Islet precursor cell (in vitro differentiated cells): ENCODE measurements at regions not wholly inside any gene's neighbourhood (a gene's known extent, or its start where the extent isn't known, plus 50 kb on each side); places are given as distances from the start of the nearest gene placed in this dataset.

Experiments used
- DNase-seq: peaks from one replicate; pipeline ENCODE4 v3.0.0-alpha.2; 2018

- no peak for DNase-seq
Observed at GRCh38 chr13:83589814-83590213, 292.5 kb downstream of the SLITRK1 start.

- no peak for DNase-seq
Observed at GRCh38 chr13:83577183-83577582, 305.1 kb downstream of the SLITRK1 start.

DNA sequence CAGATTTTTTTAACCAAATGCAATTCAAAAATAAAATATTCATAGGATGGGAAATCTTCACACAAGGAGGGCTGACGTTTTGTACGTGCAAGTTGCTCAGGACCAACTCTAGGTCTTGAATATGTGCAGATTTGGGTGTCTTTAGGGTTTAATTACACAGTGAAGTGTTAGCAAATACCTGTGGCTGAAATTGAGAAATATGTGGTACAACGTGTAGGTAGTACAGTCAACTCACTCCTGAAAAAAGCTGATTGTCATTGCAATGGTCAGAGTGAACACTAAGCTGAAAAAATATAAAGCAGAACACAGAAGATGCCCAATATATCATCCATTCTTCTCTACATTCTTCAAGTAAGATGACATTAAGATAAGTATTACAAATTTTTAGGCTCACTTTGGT is 314.3 kb downstream of the SLITRK1 start:
- no peak for DNase-seq

- DNase-seq = no peak
Observed at GRCh38 chr13:83563499-83563898, 318.8 kb downstream of the SLITRK1 start.

DNA sequence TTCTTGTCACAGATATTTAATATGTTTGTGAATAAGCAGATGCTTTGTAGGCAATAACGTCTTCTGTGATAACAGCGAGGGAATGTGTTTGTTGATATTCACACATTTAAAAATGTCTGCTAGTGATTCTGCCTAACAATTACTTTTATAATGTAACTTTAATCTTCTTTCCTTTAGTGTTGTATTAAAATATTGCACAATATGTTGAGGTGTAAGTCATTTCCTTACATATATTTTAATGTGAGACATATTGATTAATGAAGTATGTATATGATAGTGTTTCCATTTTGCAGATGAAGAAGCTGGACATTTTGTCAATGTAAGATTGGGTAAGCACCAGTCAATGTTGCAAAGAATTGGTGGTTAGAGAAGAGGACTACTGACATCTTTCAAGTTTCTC is 324.4 kb downstream of the SLITRK1 start:
- DNase-seq = no peak

DNA sequence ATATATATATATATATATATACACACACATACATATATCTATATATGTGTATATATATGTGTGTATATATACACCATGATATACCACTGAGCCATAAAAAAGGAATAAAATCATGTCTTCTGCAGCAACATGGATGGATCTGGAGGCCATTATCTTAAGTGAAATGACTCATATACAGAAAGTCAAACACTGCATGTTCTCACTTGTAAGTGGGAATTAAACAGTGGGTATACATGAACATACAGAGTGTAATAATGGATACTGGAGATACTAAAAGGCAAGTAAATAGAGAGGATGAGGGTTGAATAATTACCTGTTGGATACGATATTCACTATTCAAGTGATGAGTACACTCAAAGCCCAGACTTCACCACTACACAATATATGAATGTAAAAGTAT is 332.6 kb downstream of the SLITRK1 start:
- no peak for DNase-seq

GRCh38 chr13:83547043-83547442 is 335.2 kb downstream of the SLITRK1 start:
- DNase-seq = no peak

DNA sequence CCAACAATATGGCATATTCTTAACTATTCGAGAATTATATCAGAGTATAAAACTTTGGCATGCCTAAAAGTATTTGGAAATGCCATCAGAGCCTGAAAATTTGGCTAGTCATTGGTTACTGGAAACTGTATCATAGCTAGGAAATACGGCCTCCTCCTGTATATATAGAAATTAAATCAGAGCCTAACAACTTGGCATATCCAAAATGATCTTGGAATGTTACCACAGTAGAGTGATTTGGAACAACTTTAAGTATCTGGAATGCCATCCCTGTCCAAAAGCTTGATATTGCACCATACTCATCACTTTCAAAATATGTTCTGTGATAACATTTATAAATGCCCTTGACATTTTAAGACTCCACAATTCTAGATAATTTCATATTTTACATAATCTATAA is 335.8 kb downstream of the SLITRK1 start:
- DNase-seq = no peak

GRCh38 chr13:83538636-83539035 is 343.6 kb downstream of the SLITRK1 start:
- no peak for DNase-seq

DNA sequence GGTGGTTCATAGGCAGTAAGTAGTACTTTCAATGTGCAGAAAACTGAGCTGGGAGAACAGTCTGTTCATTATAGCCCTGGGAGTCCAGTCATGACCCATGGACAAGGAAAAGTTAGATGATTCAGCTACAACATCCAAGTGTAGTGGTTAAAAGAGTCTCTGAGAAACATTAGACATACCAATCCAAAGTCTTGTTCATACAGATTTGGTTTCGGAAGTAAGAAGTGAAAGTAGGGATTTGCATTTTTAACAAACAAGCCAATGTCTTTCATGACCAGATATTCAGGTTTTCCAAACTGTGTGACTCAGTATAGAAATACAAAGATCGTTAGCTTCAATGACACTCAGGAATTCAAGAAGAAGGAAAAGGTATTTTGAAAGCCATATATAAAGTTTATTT is 345.3 kb downstream of the SLITRK1 start:
- no peak for DNase-seq

- no peak for DNase-seq
Observed at GRCh38 chr13:83536153-83536552, 346.1 kb downstream of the SLITRK1 start.

GRCh38 chr13:83532809-83533208 is 349.5 kb downstream of the SLITRK1 start:
- no peak for DNase-seq

GRCh38 chr13:83531022-83531421 is 351.3 kb downstream of the SLITRK1 start:
- DNase-seq = no peak

DNA sequence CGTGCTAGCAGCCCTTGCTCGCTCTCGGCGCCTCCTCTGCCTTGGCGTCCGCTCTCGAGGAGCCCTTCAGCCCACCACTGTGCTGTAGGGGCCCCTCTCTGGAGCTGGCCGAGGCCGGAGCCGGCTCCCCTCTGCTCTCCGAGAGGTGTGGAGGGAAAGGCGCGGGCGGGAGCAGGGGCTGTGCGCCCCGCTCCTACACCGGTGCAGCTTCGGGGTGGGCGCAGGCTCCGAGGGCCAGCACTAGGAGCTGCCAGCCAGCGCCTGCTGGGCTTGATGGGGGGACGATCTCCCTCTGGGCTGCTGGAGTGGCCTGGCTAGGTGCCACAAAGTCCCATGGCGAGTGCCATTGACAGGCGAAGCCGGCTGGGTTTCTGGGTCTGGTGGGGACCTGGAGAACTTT is 365.5 kb downstream of the SLITRK1 start:
- DNase-seq = no peak

GRCh38 chr13:83515268-83516015 is 366.8 kb downstream of the SLITRK1 start:
- DNase-seq = no peak

DNA sequence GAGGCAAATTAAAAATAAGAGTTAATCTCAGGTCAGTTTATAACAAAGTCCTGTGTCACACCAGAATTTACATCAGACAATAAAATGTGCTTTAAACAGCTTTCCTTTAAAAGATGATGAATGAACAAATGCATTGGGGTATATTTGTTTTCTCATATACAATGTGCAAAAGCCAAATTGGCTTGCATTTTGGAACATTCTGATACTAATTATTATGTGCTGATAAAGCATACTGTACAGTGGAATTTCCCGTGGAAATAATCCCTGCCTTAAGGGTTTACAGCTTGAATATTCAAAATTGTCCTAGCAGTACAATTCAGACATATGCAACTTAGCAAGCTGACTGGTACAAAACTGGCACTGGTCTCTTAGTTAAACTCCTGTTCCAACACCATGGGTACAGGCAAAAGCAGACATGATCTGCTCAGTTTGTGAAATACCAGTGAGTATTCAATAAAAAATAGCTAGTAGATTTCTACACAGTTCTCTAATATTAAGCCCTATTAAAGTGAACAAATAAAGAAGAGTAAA is 373.4 kb downstream of the SLITRK1 start:
- no peak for DNase-seq

DNA sequence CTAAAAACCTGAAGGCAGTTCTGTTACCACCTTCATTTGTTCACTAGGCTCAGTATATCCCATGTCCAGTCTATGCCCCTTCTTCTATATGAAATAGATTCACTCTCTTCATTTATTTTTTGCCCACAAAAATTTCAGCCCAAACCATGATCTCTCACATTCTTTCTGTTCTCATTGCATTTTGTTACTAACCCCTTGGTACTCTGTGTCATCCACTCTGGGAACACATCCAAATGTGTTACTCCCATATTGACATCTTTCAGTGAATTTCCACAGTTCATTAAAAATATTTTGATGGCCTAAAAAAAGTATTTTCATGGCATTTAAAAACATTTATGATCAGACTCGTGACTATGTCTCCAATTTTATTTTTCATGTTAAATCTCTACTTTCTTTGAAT is 378.9 kb downstream of the SLITRK1 start:
- no peak for DNase-seq

- DNase-seq = no peak
Observed at GRCh38 chr13:83499286-83499685, 383.0 kb downstream of the SLITRK1 start.

DNA sequence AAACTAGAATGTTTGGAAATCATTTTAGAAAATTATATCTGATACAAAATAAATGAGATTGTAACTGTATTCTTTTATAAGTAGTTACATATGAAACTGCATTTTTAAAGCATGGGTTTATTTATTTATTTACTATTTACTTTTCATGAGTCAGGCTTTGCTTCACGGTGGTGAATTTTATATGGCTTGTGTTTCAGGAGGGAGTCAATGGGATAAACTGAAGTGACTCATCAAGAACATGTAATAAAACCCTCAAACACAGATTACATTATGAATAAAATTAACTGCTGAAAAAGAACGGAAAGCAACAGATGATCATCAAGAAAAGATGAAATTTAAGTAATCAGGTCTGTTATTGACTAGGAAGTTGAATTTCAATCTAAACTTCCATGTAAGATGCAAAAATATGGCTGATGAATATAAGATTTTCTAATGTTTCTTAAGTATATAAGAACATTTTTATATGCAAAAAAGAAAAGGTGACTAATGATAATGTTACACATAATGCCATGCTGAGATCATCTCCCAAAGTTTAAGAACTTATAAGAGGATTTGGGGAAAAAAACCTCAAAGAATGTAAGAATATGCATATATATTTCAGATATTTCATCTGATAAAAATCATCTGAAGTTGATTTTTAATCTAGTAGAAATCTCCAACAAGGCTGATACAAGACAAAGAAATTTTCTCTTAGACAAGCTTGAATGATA is 383.6 kb downstream of the SLITRK1 start:
- no peak for DNase-seq

DNA sequence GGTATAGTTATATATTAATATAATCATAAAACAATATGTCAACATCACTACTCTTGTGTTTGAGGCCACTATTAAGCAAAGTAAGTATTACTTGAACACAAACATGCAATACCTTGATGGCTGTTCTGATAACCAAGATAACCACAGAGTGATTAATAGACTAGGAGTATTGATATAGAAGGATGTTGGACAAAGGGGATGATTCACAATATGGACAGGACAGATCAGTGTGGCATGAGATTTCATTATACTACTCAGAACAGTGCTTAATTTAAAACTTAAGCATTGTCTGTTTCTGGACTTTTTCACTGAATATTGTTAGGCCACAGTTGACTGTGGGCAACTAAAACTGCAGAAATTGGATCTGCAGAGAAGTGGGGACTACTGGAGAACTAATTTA is 384.2 kb downstream of the SLITRK1 start:
- no peak for DNase-seq

DNA sequence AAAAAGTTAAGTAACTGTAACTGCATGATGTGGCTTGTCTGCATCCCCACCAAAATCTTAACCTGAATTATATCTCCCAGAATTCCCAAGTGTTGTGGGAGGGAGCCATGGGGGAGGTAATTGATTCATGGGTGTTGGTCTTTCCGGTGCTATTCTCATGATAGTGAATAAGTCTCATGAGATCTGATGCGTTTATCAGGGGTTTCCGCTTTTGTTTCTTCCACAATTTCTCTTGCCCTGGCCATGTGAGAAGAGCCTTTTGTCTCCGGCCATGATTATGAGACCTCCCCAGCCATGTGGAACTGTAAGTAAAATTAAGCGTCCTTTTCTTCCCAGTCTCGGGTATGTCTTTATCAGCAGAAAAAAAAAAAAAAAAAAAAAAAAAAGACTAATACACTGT is 385.8 kb downstream of the SLITRK1 start:
- no peak for DNase-seq

DNA sequence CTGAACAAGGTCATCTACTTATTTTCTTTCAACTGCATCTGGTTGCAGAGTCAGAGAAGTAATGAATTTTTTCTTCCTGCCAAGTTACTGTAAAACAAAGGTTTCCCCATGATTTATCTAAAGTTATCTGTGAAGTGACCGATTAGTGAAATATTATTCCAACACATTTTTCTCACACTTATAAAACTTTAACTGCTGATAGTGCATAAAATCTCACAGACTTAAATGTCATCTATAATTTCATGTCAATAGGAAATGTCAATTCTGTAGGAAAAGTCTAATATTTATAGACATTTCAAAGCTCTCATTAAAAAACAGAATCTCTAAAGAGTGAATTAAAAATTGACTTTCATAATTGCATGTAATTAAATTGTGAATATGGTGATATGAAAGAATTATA is 397.2 kb downstream of the SLITRK1 start:
- no peak for DNase-seq

DNA sequence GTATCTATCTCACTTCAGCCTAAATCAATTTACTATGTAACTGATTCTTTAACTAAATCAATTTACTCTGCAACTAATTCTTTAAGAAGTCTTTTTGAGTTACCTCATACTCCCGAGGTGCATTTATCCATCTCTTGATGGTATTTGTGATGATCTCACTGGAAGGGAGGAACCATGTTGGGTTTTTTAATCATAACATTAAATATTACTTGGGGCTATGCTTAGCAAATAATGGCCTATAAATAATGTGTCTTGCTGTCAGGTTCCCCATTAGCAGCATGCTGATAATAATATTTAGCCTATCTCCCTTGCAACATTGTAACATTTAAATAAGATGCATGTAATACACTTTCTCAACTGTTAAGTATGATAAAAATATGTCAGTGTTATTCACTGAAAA is 411.3 kb downstream of the SLITRK1 start:
- no peak for DNase-seq

DNA sequence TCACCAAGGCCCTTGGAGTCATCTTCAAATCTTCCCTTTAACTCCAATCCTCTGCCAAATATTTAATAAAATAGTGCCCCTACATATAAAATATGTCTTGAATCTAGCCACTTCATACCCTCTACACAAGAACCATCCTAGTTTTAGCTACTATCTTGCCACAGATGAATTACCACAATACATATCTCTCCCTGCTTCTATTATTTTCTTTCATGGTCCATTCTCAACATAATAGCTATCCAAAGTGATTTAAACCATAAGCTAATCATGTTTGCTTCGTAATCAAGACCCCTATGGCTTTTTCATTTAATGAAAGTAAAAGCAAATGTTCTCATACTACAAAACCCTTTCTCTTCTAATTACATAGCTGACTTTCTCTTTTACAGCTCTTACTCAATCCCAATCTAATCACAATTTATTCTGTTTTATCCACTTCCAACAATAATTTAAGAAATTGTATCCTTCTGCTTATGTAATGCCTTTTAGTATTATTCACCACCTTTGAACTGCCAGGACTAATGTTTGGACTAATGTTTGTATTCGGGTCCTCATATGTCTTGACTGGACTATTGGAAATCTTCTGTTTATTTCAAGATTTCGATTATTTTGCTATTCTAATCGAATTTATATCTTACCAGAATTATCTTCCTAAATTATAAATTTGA is 412.0 kb downstream of the SLITRK1 start:
- no peak for DNase-seq
